Stimulated activated CD8-positive, alpha-beta memory T cell treated with anti-CD3 and anti-CD28 coated beads, Interleukin-12 subunit alpha, Interleukin-12 subunit beta, amount 100 ng/mL, for 1 hour (primary cell): ENCODE measurements at regions not wholly inside any gene's neighbourhood (a gene's known extent, or its start where the extent isn't known, plus 50 kb on each side); places are given as distances from the start of the nearest gene placed in this dataset.

Experiments
- DNase-seq: peaks from one replicate; pipeline ENCODE4 v3.0.0-alpha.2; 2020; ENCODE audit warnings: low read depth

DNA sequence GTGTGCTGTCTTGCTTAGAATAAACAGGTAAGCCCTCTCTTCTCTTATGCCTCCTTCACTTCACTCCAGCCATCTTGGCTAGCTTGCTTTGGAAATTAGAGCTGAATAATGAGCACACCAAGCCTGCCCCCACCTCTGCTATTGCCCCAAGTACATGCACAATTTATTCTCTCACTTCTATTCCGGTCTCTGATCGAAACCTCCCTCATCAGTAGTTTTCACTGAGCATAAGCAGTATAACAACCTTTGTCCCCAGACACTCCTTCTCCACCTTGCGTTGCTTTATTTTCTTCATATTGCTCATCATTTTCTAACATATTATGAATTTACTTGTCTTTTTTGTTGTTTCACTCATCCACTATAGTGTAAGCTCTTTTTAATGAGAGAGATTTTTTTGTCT, 253.4 kb downstream of the GXYLT1 start:
- no peak for DNase-seq

DNA sequence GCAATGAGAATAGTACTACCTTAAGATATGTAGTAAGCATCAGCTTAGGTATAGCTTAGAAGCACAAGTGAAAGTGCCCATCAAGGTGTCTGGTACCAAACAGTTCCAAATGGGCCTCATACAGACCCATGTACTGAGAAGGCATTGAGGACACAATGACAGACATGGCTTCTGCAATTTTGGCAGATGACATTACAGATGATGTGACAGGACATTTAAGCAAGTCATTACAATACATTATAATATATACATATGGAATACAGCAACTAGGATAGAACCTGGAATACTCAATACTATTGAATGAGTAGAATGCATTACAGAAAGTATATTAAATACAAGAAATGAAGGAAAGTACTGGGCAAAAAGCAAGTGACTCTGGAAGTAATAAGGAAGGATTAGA, 256.4 kb downstream of the GXYLT1 start:
- no peak for DNase-seq

DNA sequence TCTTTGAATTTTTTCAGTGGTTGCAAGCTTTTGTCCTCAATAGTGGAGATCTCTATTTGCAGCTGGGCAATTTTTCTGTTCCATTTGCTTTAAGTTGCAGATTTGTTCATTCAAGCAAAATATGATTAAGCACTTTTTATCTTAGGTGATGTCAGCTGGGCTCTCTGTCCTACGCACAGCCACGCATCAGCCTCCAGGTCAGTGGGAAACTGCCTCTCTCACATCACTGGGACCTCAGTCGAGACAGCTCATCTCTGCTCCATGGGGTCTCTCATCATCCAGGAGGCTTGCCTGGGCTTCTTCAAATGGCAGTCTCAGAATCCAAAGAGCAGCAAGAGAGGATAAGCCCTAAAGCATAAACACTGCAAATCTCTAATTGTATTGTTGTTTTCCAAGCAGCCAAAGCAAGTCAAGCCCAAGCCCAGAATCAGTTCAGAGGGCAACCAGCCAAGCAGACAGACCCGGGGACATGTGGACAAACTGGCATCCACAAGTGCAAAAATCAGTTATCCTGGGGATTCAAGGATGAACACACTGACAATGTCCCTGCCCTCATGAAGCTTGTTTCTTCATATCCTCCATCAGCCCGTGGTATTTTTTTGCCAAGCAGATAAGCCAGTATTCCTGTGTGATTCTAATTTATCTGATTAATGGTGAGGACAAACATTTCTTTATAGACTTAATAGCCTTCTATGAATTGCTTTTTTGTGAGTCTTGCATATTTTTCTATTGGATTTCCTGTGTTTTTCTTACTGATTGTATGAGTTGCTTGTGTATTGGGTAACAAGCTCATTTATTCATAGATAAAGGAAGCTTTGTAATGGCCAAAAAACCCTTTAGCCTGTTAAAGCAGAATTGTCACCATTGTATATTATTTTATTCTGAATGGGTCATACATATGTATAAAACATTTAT, 262.5 kb downstream of the GXYLT1 start:
- no peak for DNase-seq

DNA sequence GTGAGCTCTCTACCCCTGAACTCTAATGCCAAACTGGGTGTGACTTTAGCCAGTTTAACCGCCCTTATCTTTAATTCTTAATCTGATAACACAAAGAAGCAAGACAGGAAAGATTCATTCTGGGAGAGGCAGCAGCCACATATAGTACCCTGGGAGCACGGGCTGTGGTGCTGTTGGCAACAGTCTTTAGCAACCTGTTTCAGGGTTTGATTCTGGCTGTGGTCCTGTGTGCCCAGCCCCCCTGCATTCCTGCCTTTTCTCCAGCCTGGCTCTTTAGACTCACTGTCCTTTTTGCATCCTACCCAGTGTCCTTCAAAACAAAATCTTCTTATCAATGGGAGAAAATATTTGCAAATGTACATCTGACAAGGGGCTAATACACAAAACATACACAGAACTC, 275.2 kb downstream of the GXYLT1 start:
- no peak for DNase-seq

DNA sequence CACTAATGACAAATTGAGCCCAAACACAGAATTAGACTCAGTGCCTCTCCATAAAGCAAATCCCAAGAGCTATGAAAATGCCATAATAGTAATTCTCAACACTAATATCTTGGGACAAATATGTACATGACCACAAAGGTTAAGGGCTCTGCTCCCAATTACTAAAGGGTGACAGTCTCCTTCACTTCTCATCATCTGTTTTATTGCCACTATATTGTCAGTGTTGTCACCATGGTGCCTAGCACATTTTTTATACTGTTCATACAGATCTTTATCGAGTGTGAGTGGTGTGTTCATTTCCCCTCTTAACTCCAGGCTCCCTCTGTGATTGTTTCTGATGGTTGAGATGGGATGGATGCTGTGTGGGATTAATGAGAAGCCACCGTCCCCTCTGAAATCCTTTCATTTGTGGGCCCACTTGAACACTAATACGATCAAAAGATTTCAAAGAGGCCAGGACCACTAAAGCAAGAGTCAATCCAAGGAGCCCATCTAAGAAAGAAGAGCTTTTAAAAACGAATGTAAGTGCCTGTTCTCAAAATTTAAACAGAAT, 277.7 kb downstream of the GXYLT1 start:
- no peak for DNase-seq

DNA sequence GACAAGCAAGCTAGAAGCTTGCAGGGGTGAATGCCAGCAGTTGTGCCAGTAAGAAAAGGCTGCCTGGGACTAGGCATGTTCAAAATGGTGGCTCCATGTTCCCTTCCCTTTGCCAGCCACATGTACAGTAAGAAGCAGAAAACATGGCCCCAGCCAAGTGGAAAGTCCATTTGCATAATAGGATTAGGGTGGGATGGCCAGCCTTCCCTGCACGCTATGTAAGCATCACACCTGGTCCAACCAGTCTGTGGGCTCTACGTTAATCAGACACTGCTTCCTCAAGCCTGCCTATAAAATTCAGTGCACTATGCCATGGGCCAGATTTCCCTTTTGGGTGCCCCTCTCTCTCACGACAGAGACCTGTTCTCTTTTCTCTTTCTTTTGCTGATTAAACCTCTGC, 288.4 kb downstream of the GXYLT1 start:
- no peak for DNase-seq

DNA sequence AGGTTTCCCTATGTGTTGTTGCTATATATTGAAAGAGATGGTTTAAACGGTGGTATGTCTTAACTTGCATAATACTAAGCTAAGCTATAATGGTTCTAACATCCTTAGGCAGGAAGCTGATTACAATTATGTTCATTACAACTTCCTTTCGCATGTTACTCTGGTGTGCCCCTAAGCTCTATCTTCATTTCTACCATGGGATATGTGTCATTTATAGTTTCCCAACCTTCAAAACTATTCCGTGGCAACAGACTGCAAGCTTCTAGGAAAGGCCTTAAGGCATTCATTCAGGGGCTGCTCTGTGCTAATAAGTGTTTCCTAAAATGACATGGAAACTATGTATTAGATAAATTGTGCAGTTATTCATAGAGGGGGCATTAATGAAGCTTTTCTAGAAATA, 294.6 kb downstream of the GXYLT1 start:
- DNase-seq: no peak

DNA sequence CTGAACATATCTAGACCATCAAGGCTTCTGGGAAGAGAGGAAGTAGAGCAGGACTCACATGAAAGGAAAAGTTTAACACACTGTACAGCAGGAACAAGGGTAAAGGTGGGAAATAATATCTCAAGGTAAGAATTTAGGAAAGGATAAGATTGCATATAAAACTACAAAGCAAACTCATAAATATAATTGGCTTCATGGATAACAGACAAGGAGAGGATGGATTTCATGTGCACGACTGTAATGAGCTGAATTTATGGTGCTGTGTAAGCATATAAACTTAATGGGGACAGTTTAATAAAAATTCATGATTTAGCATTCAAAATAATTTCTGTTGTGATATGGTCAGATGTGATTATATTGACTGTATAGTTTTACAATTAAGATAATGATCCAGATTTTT, 298.0 kb downstream of the GXYLT1 start:
- DNase-seq: no peak

DNA sequence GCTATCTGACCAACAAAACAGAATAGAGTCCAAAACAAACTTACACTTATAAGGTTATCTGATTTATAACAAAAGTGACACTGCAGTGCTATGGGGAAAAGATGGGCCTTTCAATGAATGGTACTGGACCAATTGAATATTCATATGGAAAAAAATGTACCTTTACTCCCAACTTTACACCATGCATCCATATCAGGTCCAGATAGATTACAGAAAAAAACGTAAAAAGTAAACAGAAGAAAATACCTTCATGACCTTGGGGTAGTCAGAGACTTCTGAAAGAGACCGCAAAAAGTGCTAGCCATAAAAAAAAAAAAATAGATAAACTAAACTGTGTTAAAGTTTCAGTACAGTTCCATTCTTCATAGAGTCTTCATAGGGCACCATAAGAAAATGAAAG, 308.3 kb downstream of the GXYLT1 start:
- no peak for DNase-seq

DNA sequence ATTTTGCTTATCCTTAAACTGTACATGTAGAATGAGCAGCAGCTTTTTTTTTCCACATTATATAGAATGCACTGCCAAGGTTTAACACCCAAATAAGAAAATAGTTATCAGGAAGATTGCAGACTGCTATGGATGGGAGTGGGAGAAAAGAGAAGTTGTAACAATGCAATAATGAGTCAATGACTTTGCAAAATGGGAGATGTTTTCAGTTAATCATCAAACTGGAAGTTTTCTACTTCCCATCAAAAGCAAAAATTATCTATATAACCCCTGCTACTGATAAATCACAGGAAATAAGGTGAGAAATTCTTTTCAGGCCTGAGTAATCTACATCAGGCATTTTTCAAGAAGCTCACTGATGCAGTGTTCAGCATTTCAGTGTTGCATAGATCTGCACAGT, 309.1 kb downstream of the GXYLT1 start:
- no peak for DNase-seq

DNA sequence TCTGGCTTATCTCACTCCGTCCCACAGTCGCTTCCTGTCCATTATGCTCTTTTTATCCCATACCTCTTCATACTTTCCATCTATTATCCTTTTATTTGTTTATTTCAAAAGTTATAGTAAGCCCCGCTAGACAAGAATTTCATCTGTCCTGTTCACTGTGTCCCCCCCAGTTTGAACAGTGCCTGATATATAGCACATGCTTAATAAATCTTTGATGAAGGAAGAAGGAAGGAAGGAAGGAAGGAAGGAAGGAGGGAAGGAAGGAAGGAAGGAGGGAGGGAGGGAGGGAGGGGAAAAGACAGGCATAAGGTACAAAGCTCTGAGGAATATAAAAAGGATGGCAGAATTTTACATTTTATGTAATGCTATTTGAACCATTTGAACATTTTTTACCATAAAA, 324.7 kb downstream of the GXYLT1 start:
- no peak for DNase-seq

DNA sequence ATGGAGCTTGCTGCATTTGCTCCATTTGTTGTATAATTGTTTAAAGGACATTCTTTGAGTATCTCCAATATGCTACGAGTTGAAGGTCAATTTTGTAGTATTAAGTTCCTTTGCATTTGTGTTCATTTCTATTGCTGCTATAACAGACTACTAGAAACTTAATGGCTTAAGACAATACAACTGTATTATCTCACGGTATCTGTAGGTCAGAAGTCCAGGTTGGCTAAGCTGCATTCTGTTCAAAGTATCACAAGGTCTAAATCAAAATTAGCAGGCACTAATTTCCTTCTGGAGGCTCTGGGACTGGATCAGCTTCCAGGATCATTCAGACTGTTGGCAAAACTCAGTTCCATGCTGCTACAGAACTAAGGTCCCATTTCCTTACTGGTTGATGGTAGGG, 340.6 kb downstream of the GXYLT1 start:
- DNase-seq: no peak

DNA sequence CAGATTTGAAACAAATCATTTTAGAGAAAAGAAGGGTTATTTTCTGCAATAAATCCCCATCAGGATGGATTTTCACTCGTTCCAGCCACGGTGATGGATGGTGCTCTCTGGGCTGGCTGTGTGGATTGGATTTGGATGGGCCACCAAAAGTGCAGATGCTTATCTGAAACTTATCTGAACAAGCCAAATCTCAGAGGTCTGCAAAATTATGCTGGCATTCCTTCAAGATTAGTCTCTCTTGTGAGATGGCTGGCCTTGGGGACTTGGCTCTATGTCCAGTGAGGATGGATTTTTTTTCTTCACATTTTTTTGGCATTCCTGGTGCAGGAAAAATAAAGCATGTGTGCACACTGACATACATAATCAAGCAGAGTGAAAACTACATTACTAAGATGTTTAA, 341.9 kb downstream of the GXYLT1 start:
- no peak for DNase-seq

DNA sequence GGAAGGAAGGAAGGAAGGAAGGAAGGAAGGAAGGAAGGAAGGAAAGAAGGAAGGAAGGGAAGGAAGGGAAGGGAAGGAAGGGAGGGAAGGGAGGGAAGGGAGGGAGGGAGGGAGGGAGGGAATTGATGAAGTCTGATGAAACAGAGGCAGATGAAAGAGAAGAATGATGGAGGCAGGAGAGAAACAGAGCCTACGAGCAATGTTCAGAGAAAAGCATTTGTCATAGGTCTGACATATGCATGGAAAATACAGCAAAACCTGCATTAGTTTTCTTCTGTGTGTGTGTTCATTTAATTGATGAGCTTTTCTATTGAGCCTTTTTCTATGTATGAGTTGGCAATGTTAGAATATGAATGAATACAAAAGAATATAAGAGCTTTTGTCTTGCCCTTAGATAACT, 343.4 kb downstream of the GXYLT1 start:
- DNase-seq: no peak

DNA sequence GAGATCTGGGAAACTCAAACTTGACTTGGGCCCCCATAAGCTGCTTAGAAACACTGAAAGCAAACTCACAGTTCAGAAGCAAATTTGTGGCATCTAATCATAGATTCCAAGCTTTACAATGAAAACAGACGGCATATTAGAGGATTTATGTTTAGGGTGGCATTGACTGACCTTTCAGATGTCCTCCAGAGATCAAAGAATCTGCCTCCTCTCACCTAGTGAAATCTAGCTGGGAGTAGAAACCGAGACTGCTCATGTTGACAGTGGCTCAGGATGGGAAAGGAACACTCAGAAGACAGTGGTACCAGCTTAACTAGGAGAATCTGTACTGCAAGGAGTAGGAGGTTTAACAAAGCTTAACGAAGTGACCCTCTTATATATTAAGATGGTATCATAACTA, 345.0 kb downstream of the GXYLT1 start:
- no peak for DNase-seq

DNA sequence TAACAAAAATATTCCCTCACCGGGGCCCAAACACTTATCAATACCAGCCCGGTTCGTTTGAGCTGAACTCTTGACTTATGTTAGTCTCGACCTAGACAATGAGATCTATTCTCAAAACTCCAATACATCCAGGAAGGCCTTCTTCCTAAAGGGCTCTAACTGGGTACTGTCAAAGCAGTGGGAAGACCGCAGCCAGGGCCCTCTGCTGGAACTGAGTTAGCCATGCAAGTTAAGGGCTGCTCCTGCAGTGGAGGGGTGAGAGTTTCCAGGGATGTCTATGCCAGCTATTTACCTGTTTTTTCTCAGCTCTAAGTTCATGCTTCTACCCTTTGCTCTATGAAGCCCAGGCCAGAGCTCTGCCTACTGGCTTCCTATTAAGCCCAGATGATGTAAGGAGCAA, 348.8 kb downstream of the GXYLT1 start:
- DNase-seq: no peak

DNA sequence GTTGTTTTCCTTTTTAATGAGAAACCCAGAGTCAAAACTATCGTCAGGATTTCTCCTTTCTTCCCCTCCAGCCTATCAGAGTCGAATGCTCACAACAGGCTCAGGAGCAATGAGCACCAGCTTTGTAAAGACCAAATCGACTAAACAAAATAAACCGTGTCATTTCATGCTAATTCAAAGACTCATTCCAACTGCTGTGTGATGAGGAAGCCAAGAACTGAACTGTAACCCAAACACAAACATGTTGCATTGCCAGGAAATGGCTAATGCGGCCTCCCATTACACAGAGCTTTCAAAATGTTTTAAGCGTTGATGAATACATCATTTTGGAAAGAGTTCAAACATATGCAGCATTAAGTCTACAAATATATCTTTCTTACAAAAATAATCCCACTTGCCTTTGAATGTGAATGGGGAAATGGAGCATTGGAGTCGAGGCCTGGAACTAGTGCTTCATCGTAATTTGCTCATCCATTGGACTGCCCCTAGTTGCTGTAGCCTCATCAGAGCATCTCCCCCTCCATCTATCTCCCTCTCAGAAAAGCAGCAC, 349.5 kb downstream of the GXYLT1 start:
- DNase-seq: no peak

DNA sequence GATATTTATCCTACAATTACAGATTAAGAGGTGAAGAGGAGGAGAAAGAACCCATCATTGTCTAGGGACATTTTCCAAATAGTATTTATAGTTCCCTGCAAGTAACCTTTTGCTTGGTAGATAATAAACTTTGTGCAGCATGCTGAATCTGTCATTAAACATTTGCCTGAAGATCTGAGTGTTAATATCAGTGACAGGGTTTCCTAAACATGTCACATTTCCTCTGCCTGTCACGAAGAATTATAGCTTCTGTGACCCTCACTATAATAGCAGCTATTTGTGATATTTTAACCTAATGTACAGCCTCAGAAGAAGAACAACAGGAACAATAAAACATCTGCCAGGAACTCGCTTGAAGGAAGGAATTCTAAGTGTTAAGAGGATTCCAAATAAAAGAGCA, 350.3 kb downstream of the GXYLT1 start:
- DNase-seq: no peak

DNA sequence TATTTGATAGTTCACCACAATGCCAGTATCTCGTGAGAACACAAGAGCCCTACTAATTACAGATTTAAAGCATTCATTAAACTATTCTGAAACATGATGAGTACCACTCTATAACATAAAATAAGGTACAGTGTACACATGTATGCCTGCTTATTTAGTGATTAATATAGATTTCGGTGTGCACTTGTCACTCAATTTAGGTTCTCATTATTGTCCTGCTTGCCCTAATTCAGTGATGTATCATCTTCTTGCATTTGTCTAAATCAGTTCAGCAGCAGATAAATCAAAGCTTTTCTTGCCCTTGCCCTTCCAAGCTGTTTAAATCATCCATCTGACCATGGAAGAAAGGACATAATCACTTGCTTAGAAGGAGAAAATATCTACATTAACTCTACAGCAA, 359.7 kb downstream of the GXYLT1 start:
- no peak for DNase-seq

DNA sequence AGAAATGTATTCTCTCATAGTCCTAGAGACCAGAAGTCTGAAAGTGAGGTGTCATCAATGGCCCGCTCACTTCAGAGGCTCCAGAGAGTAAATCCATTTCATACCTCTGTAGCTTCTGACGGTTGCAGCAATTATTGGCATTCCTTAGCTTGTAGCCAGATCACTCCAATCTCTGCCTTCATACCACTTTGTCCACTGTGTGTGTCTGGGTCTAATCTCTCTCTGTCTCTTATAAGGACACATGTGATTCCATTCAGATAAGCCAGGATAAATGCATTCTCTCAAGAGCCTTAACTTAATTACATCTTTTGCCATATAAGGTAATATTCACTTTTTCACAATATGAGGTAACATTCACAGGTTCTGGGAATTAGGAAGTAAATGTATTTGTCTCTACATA, 365.7 kb downstream of the GXYLT1 start:
- no peak for DNase-seq

DNA sequence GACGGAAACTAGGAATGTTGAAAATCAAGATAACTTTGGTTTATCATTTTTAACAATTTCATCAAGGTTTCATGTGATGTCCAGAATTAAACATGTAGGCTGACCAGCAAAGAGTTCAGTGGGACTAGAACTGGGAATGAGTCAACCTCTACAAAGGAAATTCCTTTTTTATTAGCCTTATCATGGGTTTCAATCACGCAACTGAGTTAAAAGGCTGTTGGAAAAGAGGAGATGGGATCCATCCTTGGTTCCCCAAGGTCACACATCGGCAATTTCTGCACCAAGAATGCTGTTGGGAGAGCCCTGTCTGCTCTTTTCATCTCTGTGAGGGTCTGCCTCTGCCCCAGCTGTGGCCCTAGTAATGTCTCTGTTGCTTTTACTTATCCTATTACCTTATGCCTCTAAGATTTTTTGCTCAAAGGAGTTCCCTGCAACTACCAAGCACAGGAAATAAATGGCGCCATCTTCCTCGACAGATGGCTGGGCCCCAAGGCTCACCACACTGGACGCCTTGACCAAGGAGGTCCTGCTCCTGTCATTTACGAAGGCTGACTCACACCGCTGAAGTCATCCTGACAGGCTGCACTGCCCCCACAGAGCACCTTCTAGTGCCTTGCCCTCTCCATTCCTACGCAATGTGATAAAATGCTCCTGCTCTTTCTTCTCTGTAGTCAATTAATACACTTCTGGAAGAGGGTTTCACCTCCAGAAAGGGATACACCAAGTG, 367.4 kb downstream of the GXYLT1 start:
- DNase-seq: no peak

DNA sequence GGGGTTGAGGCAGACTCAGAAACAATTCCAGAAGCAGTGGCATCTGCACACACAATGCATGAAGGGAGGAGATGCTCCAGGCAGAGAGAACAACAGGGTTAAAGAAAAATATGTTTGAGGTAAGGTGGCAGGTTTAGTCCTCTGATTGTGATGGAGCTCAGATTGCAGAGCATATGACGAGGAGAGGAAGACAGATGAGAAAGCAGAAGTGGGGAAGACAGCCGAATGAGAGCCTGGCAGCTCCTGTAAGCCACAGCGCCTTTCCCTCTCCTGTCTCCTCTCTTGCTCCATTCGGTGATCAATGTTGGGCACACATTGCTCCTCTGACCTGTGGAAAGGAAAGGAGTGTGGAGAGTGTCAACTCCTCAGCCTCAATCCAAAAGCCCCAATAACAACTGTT, 372.2 kb downstream of the GXYLT1 start:
- DNase-seq: no peak

DNA sequence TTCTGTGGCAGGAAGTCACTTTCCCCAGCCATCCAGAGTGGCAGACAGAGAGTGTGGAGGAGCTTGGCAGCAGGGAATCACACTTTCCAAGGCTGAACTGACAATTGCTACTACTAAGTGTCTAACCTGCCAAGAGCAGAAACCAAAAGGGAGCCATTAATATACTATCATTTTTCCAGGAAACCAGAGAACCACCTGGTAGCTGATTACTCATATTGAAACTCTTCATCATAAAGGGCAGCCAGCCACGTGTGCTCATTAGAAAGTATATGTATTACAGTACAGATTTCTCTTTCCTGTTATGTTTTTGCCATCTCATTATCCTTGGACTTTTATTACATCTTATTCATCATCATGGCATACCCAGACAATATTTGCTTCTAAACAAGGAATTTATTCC, 374.9 kb downstream of the GXYLT1 start:
- no peak for DNase-seq
